ENCODE measurements at regions not wholly inside any gene's neighbourhood (a gene's known extent, or its start where the extent isn't known, plus 50 kb on each side); places are given as distances from the start of the nearest gene placed in this dataset.

DNA sequence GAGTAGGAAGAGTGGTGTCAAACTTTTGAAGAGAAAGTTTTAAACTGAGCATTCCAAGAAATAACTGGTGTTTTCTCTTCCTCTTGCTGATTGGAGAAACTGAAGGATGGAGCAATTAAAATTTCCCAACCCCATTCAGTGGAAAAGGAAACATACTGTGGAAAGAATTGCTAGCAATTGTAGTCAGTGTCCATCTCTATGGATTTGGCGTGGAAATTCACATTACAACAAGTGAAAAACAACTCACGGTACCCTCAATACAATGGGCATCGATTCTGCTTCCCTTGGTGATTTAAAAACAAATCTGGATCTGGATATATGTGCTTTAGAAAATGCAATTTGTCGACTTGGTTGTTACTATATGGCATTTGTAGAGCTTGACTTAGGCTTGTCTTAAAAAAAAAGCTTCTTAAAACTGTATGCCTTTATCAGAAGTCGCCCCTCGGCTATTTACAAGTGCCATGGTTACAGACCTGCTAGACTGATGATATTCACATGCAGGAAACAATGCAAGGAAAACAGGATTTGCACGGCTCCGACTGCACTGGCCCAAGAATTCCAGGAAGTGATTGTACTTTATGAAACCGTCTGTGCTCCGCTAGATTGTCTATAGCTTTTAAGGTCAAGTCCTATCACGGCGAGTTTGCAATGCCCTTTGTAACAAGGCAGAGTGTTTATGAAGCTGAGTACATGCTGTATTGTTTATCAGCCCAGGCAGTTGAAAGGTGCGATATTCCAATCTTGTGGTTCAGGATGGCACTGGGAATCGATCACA lies 131.7 kb upstream of the PHACTR1 start:
- DNase-seq (ENCODE audit: low spot score), result no peak

DNA sequence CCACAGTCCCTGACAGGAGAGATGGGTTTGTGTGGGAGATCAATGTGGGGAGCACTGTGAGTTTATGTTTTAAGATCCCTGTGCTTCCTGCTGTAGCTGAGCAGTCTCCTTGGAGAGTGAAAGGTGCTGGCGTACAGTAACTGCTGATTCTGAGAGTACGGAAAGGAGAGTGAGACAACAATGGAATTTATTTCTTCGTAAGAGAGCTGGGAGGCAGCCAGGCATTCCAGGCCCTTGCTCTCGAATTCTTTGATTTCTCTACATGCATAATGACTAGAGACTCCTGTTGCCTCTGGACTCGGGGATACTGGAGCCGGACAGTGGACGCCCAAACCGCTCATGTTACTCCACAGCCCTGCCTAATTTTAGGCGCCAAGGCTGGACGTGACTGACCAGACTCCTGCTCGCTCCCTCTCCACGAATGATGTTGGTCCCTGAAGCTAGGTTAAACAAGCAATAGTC lies 131.0 kb upstream of the PHACTR1 start:
- DNase-seq (ENCODE audit: low spot score), result no peak

- DNase-seq (ENCODE audit: low spot score), result no peak
These were observed 129.7 kb upstream of the PHACTR1 start for GRCh38 chr6:12586721-12587480.

- DNase-seq (ENCODE audit: low spot score), result no peak
These were observed 125.7 kb upstream of the PHACTR1 start for GRCh38 chr6:12590901-12591300.

- no peak for DNase-seq (ENCODE audit: low spot score)
These were observed 123.9 kb upstream of the PHACTR1 start for GRCh38 chr6:12592634-12593033.

DNA sequence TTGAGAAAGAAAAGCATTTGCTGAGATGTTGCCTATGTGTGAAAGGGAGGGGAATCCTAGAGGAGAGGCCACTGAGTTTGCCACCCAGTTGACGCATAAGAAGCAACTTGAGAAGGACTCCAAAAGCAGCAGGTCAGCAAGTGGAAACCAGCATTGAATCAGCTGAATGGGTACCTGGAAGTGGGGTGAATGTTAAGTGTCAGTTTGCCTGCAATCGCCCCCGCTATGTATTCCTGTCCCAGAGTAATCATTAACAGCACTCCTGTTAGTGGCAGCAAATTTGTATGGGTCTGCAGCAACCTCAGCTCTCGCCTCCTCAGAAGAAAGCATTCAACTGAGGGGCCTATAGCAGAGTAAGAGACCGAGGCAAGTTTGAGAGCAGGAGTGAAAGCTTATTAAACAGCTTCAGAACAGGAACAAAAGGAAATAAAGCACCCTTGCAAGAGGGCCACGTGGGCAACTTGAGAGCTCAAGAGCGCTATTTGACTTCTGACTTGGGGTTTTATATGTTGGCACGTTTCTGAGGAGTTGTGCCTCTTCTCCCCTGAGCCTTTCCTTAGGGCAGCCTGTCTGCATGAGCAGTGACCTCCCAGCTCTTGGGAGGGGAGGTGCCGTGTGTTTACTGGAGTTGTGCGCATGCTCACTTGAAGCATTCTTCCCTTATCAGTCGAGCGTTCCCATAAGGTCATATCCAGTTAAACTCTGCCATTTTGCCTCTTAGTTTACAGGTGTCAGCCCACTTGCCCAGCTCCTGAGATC lies 122.6 kb upstream of the PHACTR1 start:
- DNase-seq (ENCODE audit: low spot score), result no peak

- DNase-seq (ENCODE audit: low spot score), result no peak
These were observed 122.1 kb upstream of the PHACTR1 start for GRCh38 chr6:12594530-12594893.

GRCh38 chr6:12595161-12595811 lies 121.3 kb upstream of the PHACTR1 start:
- DNase-seq (ENCODE audit: low spot score), result no peak

GRCh38 chr6:12596731-12597130 lies 119.8 kb upstream of the PHACTR1 start:
- no peak for DNase-seq (ENCODE audit: low spot score)

DNA sequence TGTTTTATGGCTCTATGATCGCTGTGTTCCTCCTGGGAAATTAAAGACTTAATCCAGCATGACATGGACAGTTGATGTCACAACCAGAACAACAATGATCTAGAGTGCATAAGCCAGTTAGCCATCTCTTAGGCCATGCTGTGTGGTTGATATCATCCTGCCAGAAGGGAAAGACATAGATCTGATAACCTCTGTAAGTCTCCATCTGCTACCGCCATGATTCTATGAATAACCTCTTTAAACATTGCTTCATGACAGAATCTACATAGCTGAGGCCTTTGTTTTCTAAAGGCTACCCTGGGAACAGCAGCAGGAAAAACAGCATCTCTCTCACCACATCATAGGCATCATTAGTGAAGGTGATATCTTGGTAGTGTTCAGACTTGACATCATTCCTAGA lies 117.6 kb upstream of the PHACTR1 start:
- no peak for DNase-seq (ENCODE audit: low spot score)

GRCh38 chr6:12601881-12602280 lies 114.7 kb upstream of the PHACTR1 start:
- DNase-seq (ENCODE audit: low spot score), result no peak

GRCh38 chr6:12602342-12602741 lies 114.2 kb upstream of the PHACTR1 start:
- no peak for DNase-seq (ENCODE audit: low spot score)

GRCh38 chr6:12602951-12603672 lies 113.5 kb upstream of the PHACTR1 start:
- DNase-seq (ENCODE audit: low spot score), result no peak

DNA sequence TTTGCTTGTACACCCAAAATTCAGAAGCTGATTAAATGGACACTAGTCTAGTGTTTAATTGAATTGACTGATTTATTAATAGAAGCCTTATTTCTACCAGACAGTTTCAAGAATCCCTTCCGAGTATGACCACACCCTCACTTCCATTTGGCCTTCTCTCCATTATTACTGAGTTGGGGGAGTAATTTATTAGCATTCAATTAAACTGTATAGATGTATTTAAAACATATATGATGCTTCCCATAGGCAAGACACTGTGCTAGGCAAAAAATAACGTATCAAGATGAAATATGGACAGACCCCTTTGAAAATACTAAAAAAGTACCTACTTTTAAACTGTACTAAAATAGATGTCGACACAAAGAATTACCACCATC lies 112.9 kb upstream of the PHACTR1 start:
- no peak for DNase-seq (ENCODE audit: low spot score)

GRCh38 chr6:12605888-12606345 lies 110.7 kb upstream of the PHACTR1 start:
- DNase-seq (ENCODE audit: low spot score), result peak; percentile 52

DNA sequence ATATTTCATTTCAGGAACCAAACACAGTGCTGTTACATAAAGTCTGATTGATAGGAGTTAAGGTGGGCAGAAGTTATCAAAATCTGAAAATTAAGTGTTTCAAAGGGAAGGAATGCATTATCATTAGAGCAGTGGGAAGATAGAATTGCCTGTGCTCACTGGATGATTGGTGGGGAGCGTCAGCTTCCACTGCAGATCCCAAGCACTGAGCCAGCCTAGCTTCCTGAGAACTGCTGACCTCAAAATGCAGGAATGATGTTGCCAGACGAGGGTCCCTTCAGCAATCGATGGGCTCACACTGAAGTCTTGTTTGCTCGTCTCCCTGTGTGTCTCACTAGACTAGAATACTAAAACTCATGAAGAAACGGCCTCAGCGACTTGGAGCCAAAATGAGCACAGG lies 110.0 kb upstream of the PHACTR1 start:
- no peak for DNase-seq (ENCODE audit: low spot score)

GRCh38 chr6:12608016-12608860 lies 108.3 kb upstream of the PHACTR1 start:
- no peak for DNase-seq (ENCODE audit: low spot score)

GRCh38 chr6:12608874-12609273 lies 107.7 kb upstream of the PHACTR1 start:
- no peak for DNase-seq (ENCODE audit: low spot score)

DNA sequence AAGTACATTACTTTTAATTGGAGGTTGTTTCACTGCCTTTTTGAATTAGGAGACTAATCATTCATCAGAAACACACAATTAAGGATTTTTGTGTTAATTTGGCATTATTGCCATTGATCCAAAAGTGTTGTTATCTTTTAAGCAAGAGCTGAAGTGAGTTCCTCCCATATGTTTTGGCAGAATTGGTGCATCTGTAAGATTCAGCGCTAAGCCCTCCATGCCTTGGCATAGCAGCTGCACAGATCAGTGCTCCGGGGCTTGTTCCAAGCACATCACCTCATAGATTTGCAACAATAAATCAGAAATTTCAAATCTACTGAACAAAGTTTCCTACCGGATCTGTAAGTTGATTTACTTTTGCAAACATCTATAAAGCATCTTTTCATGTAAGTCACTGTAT lies 106.8 kb upstream of the PHACTR1 start:
- no peak for DNase-seq (ENCODE audit: low spot score)

DNA sequence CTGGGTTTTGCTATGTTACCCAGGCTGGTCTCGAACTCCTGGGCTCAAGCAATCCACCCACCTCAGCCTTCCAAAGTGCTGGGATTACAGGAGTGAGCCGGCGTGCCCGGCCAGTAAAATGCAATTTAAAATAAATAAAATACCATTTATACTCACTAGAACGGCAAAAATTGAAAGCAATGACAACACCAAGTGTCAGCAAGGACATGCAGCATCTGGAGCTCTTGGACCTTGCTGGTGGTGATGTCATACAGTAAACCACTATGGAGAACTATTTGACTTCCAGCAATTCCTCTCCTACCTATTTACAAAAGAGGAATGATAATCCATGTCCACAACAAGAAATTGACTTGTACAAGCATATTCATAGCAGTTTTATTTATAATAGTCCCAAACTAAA lies 105.7 kb upstream of the PHACTR1 start:
- DNase-seq (ENCODE audit: low spot score), result no peak

Measured in ureter (tissue), 1 donor.